Stomach (tissue), 4 donors: ENCODE measurements at regions not wholly inside any gene's neighbourhood (a gene's known extent, or its start where the extent isn't known, plus 50 kb on each side); places are given as distances from the start of the nearest gene placed in this dataset.

Experiments
- CTCF ChIP-seq, 7 experiments: fragments of 450-650 bp in 4 of 7; fragments of 200-600 bp in 3 of 7; sonication (generic) in 3 of 7; IDR thresholded peaks; one replicate each; pipeline ENCODE4 v1.5.1; 2016 to 2019; ENCODE audit warnings: antibody characterized with exemption in 7 of 7, control low read depth in 2 of 7, mild to moderate bottlenecking in 1 of 7
- EP300 ChIP-seq: sonication (generic); formaldehyde crosslinking; IDR thresholded peaks from one replicate; pipeline ENCODE4 v1.6.1; 2017; ENCODE audit warnings: antibody characterized with exemption
- POLR2A ChIP-seq, 4 donors: fragments of 450-650 bp; IDR thresholded peaks; one replicate each; pipeline ENCODE4 v1.6.1; 2016; ENCODE audit warnings: antibody characterized with exemption in 4 of 4, control low read depth in 2 of 4, mild to moderate bottlenecking in 1 of 4, moderate library complexity in 1 of 4
- POLR2AphosphoS5 ChIP-seq, 3 donors: sonication (generic); formaldehyde crosslinking; IDR thresholded peaks; one replicate each; pipeline ENCODE4 v1.6.1; 2016; ENCODE audit warnings: antibody characterized with exemption in 3 of 3

- TF ChIP-seq POLR2AphosphoS5 (IDR thresholded peaks at IDR 0.05), result no peak
- no peak for TF ChIP-seq CTCF (IDR thresholded peaks at IDR 0.05)
- no peak for TF ChIP-seq POLR2A (IDR thresholded peaks at IDR 0.05)
- TF ChIP-seq EP300, result no peak
Measured at GRCh38 chr14:43687921-43688320, 819.2 kb downstream of the FSCB start.
